Peyer's patch (tissue), 4 donors: ENCODE measurements at regions not wholly inside any gene's neighbourhood (a gene's known extent, or its start where the extent isn't known, plus 50 kb on each side); places are given as distances from the start of the nearest gene placed in this dataset.

Experiments used
- CTCF ChIP-seq, 6 experiments: fragments of 450-650 bp in 4 of 6; fragments of 200-600 bp in 2 of 6; sonication (generic) in 1 of 6; IDR thresholded peaks; one replicate each; pipeline ENCODE4 v1.5.1; 2017 to 2019; ENCODE audit warnings: antibody characterized with exemption in 6 of 6, mild to moderate bottlenecking in 3 of 6, moderate library complexity in 1 of 6
- POLR2A ChIP-seq, 2 donors: fragments of 450-650 bp; IDR thresholded peaks; one replicate each; pipeline ENCODE4 v1.5.1; 2017; ENCODE audit warnings: antibody characterized with exemption in 2 of 2, mild to moderate bottlenecking in 2 of 2, moderate library complexity in 2 of 2

DNA sequence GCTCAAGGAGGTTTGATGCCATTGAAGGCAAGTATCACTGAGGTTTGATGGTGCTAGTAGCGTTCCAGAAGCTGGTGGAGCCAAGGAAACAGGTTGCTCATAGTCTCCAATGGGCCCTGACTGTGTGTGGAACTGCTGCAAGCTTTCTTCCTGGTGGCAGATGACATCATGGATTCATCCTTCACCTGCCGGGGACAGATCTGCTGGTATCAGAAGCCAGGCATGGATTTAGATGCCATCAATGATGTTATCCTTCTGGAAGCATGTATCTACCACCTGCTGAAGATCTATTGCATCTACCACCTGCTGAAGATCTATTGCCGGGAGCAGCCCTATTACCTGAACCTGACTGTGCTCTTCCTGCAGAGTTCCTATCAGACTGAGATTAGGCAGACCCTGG lies 734.4 kb downstream of the PLA2G4A start:
- TF ChIP-seq POLR2A (IDR thresholded peaks at IDR 0.05) (no peak), CTCF (IDR thresholded peaks at IDR 0.05) (no peak)
